Gastrocnemius medialis (tissue), 4 donors: ENCODE measurements at regions not wholly inside any gene's neighbourhood (a gene's known extent, or its start where the extent isn't known, plus 50 kb on each side); places are given as distances from the start of the nearest gene placed in this dataset.

Source experiments
- ATAC-seq, 2 donors: fragments of 150-250 bp; one replicate each; pipeline ENCODE4 v1.9.1; 2016
- DNase-seq, 2 donors: peaks; one replicate each; pipeline ENCODE4 v3.0.0-alpha.2; 2019
- H3K27ac ChIP-seq, 4 donors: fragments of 200-600 bp; sonication (generic); 1 replicate in 1 of 4; 2 replicates in 3 of 4; pipeline ENCODE4 v1.5.1; 2016 to 2018; ENCODE audit warnings: mild to moderate bottlenecking in 2 of 4, moderate library complexity in 1 of 4
- H3K27me3 ChIP-seq, 3 donors: fragments of 200-600 bp; sonication (generic) in 2 of 3; 1 replicate in 1 of 3; 2 replicates in 2 of 3; pipeline versions ENCODE4 v1.5.1 to v1.6.0; 2016 to 2019; ENCODE audit warnings: mild to moderate bottlenecking in 1 of 3, moderate library complexity in 1 of 3
- H3K36me3 ChIP-seq, 2 donors: fragments of 200-600 bp; sonication (generic) in 1 of 2; one replicate each; pipeline ENCODE4 v1.5.1; 2017 to 2018
- H3K4me1 ChIP-seq, 2 donors: fragments of 200-600 bp; sonication (generic) in 1 of 2; one replicate each; pipeline ENCODE4 v1.5.1; 2016 to 2017; ENCODE audit warnings: mild to moderate bottlenecking in 2 of 2
- H3K4me3 ChIP-seq, 4 donors: fragments of 200-600 bp; sonication (generic) in 3 of 4; 1 replicate in 1 of 4; 2 replicates in 3 of 4; pipeline ENCODE4 v1.5.1; 2016 to 2019; ENCODE audit warnings: mild to moderate bottlenecking in 2 of 4
- H3K9me3 ChIP-seq, 3 donors: fragments of 200-600 bp; sonication (generic) in 2 of 3; 1 replicate in 1 of 3; 2 replicates in 2 of 3; pipeline ENCODE4 v1.5.1; 2016 to 2019
- POLR2A ChIP-seq, 2 donors: fragments of 450-650 bp; IDR thresholded peaks; one replicate each; pipeline ENCODE4 v1.6.1; 2017; ENCODE audit warnings: antibody characterized with exemption in 2 of 2, mild to moderate bottlenecking in 2 of 2, moderate library complexity in 2 of 2
- in situ Hi-C, 4 donors: fragments of 200-750 bp; cut with MboI; loops; one replicate each; pipeline versions ENCODE4 v1.15.0 to v1.8.0; 2017; ENCODE audit warnings: low sequenced_read_pairs in 4 of 4
- intact Hi-C: fragments of 100-400 bp; cut with DNase I; formaldehyde crosslinking; loops from one replicate; pipeline ENCODE4 v1.15.1; 2023; ENCODE audit warnings: low total_unique reads
- TF ChIP-seq, protein P1 (sequence below), 5 experiments: fragments of 450-650 bp in 3 of 5; fragments of 200-600 bp in 2 of 5; sonication (generic) in 2 of 5; IDR thresholded peaks in 4 of 5; conservative IDR thresholded peaks in 1 of 5; 1 replicate in 4 of 5; 2 replicates in 1 of 5; pipeline ENCODE4 v1.5.1; 2016 to 2019; ENCODE audit warnings: antibody characterized with exemption in 5 of 5, mild to moderate bottlenecking in 3 of 5, moderate library complexity in 3 of 5

DNA sequence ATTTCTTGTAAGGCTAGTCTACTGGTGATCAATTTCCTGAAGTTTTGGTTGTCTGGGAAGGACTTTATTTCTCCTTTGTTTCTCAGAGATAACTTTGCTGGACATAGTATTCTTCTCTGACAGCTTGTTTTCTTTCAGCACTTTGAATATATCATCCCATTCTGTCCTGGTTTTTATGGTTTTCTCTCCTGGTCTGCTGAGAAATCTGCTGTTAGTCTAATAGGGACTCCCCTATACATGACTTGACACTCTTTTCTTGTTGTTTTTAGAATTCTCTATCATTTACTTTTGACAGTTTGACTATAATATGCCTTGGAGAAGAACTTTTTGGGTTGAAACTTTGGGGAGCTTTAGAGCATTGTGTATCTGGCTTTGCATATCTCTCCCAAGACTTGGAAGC, 112.5 kb downstream of the PRL start:
- ATAC-seq (no peak), DNase-seq (no peak)
- no peaks in the 10 kb centered on the region for H3K9me3 ChIP-seq
- H3K27ac ChIP-seq, result no peak overlapping the region
- no peaks in the 10 kb centered on the region for H3K4me1 ChIP-seq
- no peak overlapping the region for H3K4me3 ChIP-seq
- no peak for TF ChIP-seq POLR2A (IDR thresholded peaks at IDR 0.05)
- TF ChIP-seq, protein P1, sequence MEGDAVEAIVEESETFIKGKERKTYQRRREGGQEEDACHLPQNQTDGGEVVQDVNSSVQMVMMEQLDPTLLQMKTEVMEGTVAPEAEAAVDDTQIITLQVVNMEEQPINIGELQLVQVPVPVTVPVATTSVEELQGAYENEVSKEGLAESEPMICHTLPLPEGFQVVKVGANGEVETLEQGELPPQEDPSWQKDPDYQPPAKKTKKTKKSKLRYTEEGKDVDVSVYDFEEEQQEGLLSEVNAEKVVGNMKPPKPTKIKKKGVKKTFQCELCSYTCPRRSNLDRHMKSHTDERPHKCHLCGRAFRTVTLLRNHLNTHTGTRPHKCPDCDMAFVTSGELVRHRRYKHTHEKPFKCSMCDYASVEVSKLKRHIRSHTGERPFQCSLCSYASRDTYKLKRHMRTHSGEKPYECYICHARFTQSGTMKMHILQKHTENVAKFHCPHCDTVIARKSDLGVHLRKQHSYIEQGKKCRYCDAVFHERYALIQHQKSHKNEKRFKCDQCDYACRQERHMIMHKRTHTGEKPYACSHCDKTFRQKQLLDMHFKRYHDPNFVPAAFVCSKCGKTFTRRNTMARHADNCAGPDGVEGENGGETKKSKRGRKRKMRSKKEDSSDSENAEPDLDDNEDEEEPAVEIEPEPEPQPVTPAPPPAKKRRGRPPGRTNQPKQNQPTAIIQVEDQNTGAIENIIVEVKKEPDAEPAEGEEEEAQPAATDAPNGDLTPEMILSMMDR (IDR thresholded peaks at IDR 0.05 in 4 of 5, conservative IDR thresholded peaks at IDR 0.05 in 1 of 5), result no peak
- H3K27me3 ChIP-seq, result no peaks in the 10 kb centered on the region
- no peaks in the 10 kb centered on the region for H3K36me3 ChIP-seq
- intact Hi-C loops, result no loop called here
- in situ Hi-C loops, result no loop called here

DNA sequence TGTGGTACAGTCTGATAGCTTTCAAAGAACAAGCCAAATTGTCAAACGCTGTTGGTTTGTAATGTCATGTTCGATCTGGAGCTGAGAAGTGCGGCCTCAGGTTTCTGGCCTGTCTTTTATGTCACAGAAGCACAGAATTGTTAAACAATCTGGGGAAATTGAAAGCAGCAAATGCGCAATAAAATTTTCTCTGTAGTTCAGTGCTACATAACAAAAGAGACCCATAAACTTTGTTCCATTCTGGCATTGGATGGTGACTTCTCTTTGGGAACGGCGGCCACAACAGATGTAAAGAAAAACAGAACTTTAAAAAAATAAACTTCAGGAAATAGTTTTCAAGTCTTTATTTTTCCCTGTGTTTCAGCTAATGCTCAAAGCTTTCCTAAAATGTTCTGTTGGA, 106.9 kb downstream of the PRL start:
- no peak overlapping the region for H3K4me3 ChIP-seq
- no peaks in the 10 kb centered on the region for H3K9me3 ChIP-seq
- in situ Hi-C loops, result no loop called here
- no peaks in the 10 kb centered on the region for H3K4me1 ChIP-seq
- no peak overlapping the region for H3K27ac ChIP-seq
- no peak for DNase-seq
- ATAC-seq, result no peak
- H3K27me3 ChIP-seq, result no peaks in the 10 kb centered on the region
- intact Hi-C loops, result no loop called here
- TF ChIP-seq POLR2A (IDR thresholded peaks at IDR 0.05), result no peak
- TF ChIP-seq, protein P1 (IDR thresholded peaks at IDR 0.05 in 4 of 5, conservative IDR thresholded peaks at IDR 0.05 in 1 of 5), result no peak
- H3K36me3 ChIP-seq, result no peaks in the 10 kb centered on the region

DNA sequence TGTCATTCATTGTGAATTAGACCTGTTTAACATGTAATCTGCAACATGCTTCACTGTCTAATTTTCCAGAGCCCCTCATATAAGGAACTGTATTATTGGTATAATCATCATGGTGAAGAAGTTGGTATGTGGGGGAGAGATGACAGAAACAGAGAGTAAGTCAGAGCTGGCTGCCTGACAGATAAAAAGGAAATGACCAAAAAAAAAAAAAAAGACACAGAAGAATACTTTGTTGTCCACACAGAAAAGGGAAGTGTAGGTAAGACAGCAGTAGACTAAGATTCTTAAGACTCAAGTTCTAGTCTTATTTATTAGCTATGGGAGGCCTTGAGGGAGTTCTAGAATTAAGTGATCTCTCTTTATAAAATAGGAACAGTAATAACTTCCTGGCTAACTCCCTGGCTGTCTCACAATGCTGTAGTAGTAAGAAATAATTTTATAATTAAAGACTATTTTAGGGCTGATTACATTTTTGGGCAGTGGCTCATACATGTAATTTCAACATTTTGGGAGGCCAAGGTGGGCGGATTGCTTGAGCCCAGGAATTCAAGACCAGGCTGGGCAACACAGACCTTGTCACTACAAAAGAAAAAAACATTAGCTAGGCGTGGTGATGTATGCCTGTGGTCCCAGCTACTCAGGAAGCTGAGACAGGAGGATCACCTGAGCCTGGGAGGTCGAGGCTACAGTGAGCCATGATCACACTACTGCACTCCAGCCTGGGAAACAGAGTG, 102.5 kb downstream of the PRL start:
- no peak overlapping the region for H3K4me3 ChIP-seq
- in situ Hi-C loops, result no loop called here
- no peaks in the 10 kb centered on the region for H3K27me3 ChIP-seq
- no peaks in the 10 kb centered on the region for H3K36me3 ChIP-seq
- DNase-seq, result no peak
- ATAC-seq, result no peak
- H3K27ac ChIP-seq, result no peak overlapping the region
- no peaks in the 10 kb centered on the region for H3K4me1 ChIP-seq
- TF ChIP-seq POLR2A (IDR thresholded peaks at IDR 0.05), result no peak
- TF ChIP-seq, protein P1 (IDR thresholded peaks at IDR 0.05 in 4 of 5, conservative IDR thresholded peaks at IDR 0.05 in 1 of 5), result no peak
- H3K9me3 ChIP-seq, result no peaks in the 10 kb centered on the region
- intact Hi-C loops, result no loop called here

DNA sequence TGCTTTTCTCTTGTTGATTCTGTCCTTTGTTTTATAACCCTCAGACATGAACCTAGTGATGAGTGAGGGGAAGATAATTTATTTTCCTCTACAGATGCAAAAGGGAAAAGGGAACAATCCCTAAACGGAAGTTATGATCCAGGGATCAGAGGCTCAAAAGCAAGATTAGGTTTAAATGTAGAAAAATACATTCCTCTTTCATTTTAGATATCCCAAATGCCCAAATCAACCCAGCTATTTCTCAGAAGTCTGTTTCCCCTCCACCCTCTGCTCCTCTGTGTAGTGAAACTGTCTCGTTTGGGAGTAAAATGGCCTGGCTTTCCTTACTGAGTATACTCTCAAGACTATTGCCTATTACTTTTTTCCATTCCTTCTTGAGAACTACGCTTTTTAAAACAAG, 97.1 kb downstream of the PRL start:
- Histone ChIP-seq H3K4me1 (no peaks in the 10 kb centered on the region), H3K36me3 (no peaks in the 10 kb centered on the region), H3K27ac (no peak overlapping the region), H3K9me3 (no peaks in the 10 kb centered on the region), H3K4me3 (no peak overlapping the region), H3K27me3 (no peaks in the 10 kb centered on the region)
- intact Hi-C loops (no loop called here), in situ Hi-C loops (no loop called here)
- DNase-seq (no peak), ATAC-seq (no peak)
- TF ChIP-seq, protein P1 (IDR thresholded peaks at IDR 0.05 in 4 of 5, conservative IDR thresholded peaks at IDR 0.05 in 1 of 5), result no peak
- TF ChIP-seq POLR2A (IDR thresholded peaks at IDR 0.05), result no peak

DNA sequence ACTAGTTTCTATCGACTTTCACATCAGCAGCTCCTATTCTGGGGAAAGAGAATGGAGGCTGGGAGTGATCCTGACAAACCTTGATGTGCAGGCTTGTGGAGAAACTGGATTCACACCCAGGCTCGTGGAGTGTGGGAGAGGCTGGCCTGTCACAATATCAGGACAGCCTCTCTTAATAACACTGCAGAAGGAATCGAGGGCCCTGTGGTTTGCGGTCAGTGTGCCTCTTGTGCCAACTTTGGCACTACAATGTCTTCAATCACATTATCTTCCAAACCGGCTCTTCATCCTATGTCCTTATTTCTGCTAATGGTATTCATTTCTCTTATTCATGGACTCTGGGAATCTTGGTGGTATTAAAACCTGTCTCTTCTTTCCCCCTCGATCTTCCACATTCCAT, 92.7 kb downstream of the PRL start:
- no peaks in the 10 kb centered on the region for H3K9me3 ChIP-seq
- H3K36me3 ChIP-seq, result no peaks in the 10 kb centered on the region
- no peak overlapping the region for H3K27ac ChIP-seq
- ATAC-seq (no peak), DNase-seq (no peak)
- intact Hi-C loops (no loop called here), in situ Hi-C loops (no loop called here)
- H3K27me3 ChIP-seq, result no peaks in the 10 kb centered on the region
- H3K4me3 ChIP-seq, result no peak overlapping the region
- TF ChIP-seq, protein P1 (IDR thresholded peaks at IDR 0.05 in 4 of 5, conservative IDR thresholded peaks at IDR 0.05 in 1 of 5), result no peak
- no peak for TF ChIP-seq POLR2A (IDR thresholded peaks at IDR 0.05)
- no peaks in the 10 kb centered on the region for H3K4me1 ChIP-seq
